ENCODE measurements at regions not wholly inside any gene's neighbourhood (a gene's known extent, or its start where the extent isn't known, plus 50 kb on each side); places are given as distances from the start of the nearest gene placed in this dataset.

- TF ChIP-seq POLR2AphosphoS5 (IDR thresholded peaks at IDR 0.05; ENCODE audit: insufficient read depth in 1 of 2, low read depth in 1 of 2) (no peak), POLR2A (IDR thresholded peaks at IDR 0.05) (no peak)
These were observed 92.8 kb upstream of the MSH6 start for GRCh38 chr2:47690132-47690531.

All from vagina (tissue), 2 donors.